Endothelial cell (in vitro differentiated cells): ENCODE measurements at regions not wholly inside any gene's neighbourhood (a gene's known extent, or its start where the extent isn't known, plus 50 kb on each side); places are given as distances from the start of the nearest gene placed in this dataset.

ENCODE experiments used
- DNase-seq: peaks from one replicate; pipeline ENCODE4 v3.0.0; 2021; ENCODE audit warnings: low spot score
- H3K27ac Mint-ChIP-seq: one replicate; pipeline ENCODE4 v1.8.0; 2021; ENCODE audit warnings: mixed read lengths, inconsistent platforms; ENCODE audit not compliant: unreplicated experiment
- H3K27me3 Mint-ChIP-seq: one replicate; pipeline ENCODE4 v1.8.0; 2021; ENCODE audit warnings: mild to moderate bottlenecking, moderate library complexity, mixed read lengths, inconsistent platforms; ENCODE audit not compliant: unreplicated experiment
- H3K36me3 Mint-ChIP-seq: one replicate; pipeline ENCODE4 v1.8.0; 2021; ENCODE audit warnings: mild to moderate bottlenecking, low read depth, mixed read lengths, inconsistent platforms; ENCODE audit not compliant: unreplicated experiment
- H3K4me1 Mint-ChIP-seq: one replicate; pipeline ENCODE4 v1.8.0; 2021; ENCODE audit warnings: mild to moderate bottlenecking, mixed read lengths, inconsistent platforms; ENCODE audit not compliant: unreplicated experiment
- H3K4me3 Mint-ChIP-seq: one replicate; pipeline ENCODE4 v1.8.0; 2021; ENCODE audit warnings: mild to moderate bottlenecking, mixed read lengths, inconsistent platforms; ENCODE audit not compliant: unreplicated experiment
- H3K9me3 Mint-ChIP-seq: one replicate; pipeline ENCODE4 v1.8.0; 2021; ENCODE audit warnings: mixed read lengths, inconsistent platforms; ENCODE audit not compliant: unreplicated experiment
- CTCF ChIP-seq: fragments of 200-600 bp; sonication (generic); IDR thresholded peaks from one replicate; pipeline ENCODE4 v1.5.0; 2021; ENCODE audit warnings: antibody characterized with exemption; ENCODE audit not compliant: unreplicated experiment

- H3K4me3 Mint-ChIP-seq: no peak overlapping the region
- H3K27me3 Mint-ChIP-seq: no peaks in the 10 kb centered on the region
- no peak for TF ChIP-seq CTCF
- no peak for DNase-seq
- no peak overlapping the region for H3K27ac Mint-ChIP-seq
- no peaks in the 10 kb centered on the region for H3K36me3 Mint-ChIP-seq
- H3K4me1 Mint-ChIP-seq: no peaks in the 10 kb centered on the region
- no peaks in the 10 kb centered on the region for H3K9me3 Mint-ChIP-seq
These were observed 53.6 kb upstream of the DYNC1I1 start for GRCh38 chr7:95718577-95719410.

GRCh38 chr7:95716357-95717122 is 55.8 kb upstream of the DYNC1I1 start:
- Mint-ChIP-seq H3K9me3 (no peaks in the 10 kb centered on the region), H3K4me1 (no peaks in the 10 kb centered on the region), H3K36me3 (no peaks in the 10 kb centered on the region), H3K27ac (no peak overlapping the region), H3K27me3 (no peaks in the 10 kb centered on the region), H3K4me3 (no peak overlapping the region)
- DNase-seq: no peak
- TF ChIP-seq CTCF: no peak

DNA sequence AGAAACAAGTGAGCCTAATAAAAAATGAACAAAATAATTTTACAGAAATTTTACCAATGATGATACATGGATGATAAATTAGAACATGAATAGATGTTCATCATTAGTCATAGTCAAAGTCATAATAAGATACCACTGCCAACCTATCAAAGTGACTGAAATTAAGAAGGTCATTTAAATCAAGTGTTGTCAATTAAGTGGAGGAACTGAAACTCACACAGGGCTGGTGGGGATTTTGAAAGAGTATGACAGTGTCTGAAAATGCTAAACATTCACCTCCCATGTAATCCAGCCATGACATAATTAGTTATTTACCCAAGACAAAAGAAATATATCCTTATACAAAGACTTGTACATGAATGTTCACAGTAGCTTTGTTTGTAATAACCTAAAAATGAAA is 57.1 kb upstream of the DYNC1I1 start:
- no peaks in the 10 kb centered on the region for H3K27me3 Mint-ChIP-seq
- no peaks in the 10 kb centered on the region for H3K36me3 Mint-ChIP-seq

GRCh38 chr7:95710711-95711110 is 61.6 kb upstream of the DYNC1I1 start:
- Mint-ChIP-seq H3K4me3 (no peak overlapping the region), H3K9me3 (no peaks in the 10 kb centered on the region), H3K27ac (no peak overlapping the region), H3K27me3 (no peaks in the 10 kb centered on the region), H3K4me1 (no peaks in the 10 kb centered on the region), H3K36me3 (no peaks in the 10 kb centered on the region)
- no peak for TF ChIP-seq CTCF
- DNase-seq: no peak

More for the DNA sequence above, 57.1 kb upstream of the DYNC1I1 start:
- Mint-ChIP-seq H3K9me3 (no peaks in the 10 kb centered on the region), H3K4me1 (no peaks in the 10 kb centered on the region), H3K27ac (no peak overlapping the region), H3K4me3 (no peak overlapping the region)
- DNase-seq: no peak
- no peak for TF ChIP-seq CTCF

- no peaks in the 10 kb centered on the region for H3K9me3 Mint-ChIP-seq
- no peaks in the 10 kb centered on the region for H3K4me1 Mint-ChIP-seq
- no peak for TF ChIP-seq CTCF
- H3K4me3 Mint-ChIP-seq: no peak overlapping the region
- no peaks in the 10 kb centered on the region for H3K36me3 Mint-ChIP-seq
- H3K27ac Mint-ChIP-seq: no peak overlapping the region
- H3K27me3 Mint-ChIP-seq: no peaks in the 10 kb centered on the region
- DNase-seq: no peak
These were observed 71.4 kb upstream of the DYNC1I1 start for GRCh38 chr7:95700917-95701316.
